Fibroblast of peridontal ligament (primary cell): ENCODE measurements at regions not wholly inside any gene's neighbourhood (a gene's known extent, or its start where the extent isn't known, plus 50 kb on each side); places are given as distances from the start of the nearest gene placed in this dataset.
"Not testable (repeated sequence)": the region's sequence is repeated elsewhere in the genome, so short reads cannot be mapped to it uniquely, and the experiment has no call there.

ENCODE experiments used
- DNase-seq: peaks from one replicate; pipeline ENCODE4 v3.0.0-alpha.2; 2010; ENCODE audit errors: extremely low read depth

- no peak for DNase-seq
These were observed 872.4 kb upstream of the SLC35B3 start for GRCh38 chr6:9307786-9308185.

- DNase-seq = no peak
These were observed 871.8 kb upstream of the SLC35B3 start for GRCh38 chr6:9307187-9307586.

GRCh38 chr6:9295644-9296043, 860.3 kb upstream of the SLC35B3 start:
- no peak for DNase-seq

GRCh38 chr6:9292975-9293374, 857.6 kb upstream of the SLC35B3 start:
- no peak for DNase-seq

- DNase-seq = not testable (repeated sequence)
These were observed 855.0 kb upstream of the SLC35B3 start for GRCh38 chr6:9290342-9290741.

- no peak for DNase-seq
These were observed 837.3 kb upstream of the SLC35B3 start for GRCh38 chr6:9272671-9273070.

- no peak for DNase-seq
These were observed 831.4 kb upstream of the SLC35B3 start for GRCh38 chr6:9266741-9267140.

DNA sequence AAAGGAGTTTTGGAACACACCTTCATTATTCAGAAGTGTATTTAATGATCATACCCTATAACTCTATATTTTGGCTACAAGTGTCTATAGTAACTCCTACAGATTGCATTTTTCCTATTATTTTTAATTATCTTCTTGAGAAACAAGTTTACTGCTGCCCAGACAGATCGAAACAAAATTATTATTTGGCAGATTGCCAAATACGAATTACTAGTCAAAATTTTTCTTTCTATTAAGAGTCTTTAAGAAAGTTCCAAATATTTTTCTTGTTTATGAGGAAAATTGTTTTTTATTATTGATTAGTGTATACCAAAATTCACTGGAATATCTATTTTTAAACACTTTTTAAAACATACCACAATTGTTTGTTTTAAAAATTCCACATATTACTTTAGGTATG, 821.9 kb upstream of the SLC35B3 start:
- no peak for DNase-seq

DNA sequence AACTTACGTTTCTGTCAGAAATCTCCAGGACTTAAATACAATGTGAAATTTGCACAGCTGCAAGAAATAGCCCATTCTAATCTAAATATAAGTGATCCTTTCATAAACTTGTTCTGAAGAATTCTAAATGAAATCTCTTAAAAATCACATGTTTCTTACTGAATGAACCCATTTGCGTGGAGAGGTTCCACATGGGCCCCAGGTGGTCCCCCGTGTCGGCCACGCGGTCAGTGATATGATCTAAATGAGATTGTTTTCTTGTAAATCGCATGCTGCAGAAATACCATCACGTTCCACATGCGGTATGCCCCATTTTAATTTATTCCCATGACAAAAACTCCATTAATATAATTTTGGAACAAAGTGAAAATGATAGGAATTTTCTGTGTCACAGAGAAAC, 818.9 kb upstream of the SLC35B3 start:
- no peak for DNase-seq

GRCh38 chr6:9252799-9253198, 817.5 kb upstream of the SLC35B3 start:
- no peak for DNase-seq

- DNase-seq = peak; percentile 1
These were observed 815.5 kb upstream of the SLC35B3 start for GRCh38 chr6:9250852-9251251.

DNA sequence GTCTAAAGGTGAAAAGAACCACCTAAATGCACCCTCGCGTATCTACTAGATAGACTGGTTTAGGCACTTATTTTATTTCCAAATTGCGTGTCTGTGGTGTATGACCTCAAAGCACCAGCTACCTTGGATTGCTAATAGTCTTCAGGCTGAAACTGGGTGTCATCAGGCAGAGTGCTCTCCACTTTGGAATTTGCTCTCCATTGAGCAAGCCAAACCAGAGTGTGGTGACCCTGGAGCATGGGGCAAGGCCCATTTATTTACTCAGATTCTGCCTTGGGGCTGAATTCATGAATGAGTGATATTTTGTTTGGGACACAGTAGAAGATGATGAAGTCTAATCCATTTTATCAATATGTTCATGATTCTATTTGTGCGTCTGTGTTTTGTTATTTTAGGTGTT, 812.8 kb upstream of the SLC35B3 start:
- DNase-seq = no peak

DNA sequence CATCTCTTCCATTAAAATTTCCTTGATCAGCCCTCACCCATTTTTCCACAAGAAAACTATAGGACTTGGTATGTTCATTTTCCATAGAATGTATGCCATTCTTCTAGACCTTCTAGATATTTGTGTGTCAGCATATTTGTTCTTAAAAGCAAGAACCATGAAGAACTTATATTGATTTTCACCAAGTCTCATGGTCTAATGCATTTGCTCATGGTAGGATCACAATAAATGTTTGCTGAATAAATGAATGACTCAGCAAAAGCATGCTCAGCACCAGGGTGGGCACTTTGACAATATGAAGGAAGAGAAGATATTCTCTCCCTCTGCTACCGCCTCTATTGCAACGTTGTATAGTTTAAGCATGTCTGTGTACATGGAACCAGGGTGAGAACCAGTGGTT, 805.5 kb upstream of the SLC35B3 start:
- DNase-seq = no peak

GRCh38 chr6:9236443-9236842, 801.1 kb upstream of the SLC35B3 start:
- DNase-seq = no peak

DNA sequence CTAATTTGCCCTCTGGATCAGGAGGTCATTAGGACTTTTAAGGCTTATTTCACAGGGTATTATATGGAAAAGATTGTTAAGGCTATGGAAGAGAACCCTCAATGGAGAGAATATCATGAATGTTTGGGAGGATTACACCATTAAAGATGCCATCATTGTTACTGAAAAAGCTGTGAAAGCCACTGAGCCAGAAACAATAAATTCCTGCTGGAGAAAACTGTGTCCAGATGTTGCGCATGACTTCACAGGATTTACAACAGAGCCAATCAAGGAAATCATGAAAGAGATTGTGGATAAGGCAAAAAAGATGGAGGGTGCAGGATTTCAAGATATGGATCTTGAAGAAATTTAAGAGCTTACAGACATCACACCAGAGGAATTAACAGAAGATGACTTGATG, 798.3 kb upstream of the SLC35B3 start:
- peak; percentile 2 for DNase-seq

DNA sequence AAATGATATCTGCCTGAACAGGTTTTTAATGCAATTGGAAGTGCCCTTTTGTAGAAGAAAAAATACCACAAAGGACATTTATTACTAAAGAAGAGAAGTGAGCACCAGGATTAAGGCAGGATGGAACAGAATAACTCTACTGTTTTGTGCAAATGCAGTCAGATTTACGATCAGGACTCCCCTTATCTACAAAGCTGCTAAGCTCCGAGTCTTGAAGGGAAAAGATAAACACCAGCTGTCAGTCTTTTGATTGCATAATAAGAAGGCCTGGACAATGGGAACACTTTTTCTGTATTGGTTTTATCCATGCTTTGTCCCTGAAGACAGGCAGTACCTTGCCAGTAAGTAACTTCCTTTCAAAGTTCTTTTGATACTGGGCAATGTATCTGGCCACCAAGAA, 797.9 kb upstream of the SLC35B3 start:
- DNase-seq = no peak

- DNase-seq = no peak
These were observed 790.1 kb upstream of the SLC35B3 start for GRCh38 chr6:9225441-9225871.

GRCh38 chr6:9224539-9224938, 789.2 kb upstream of the SLC35B3 start:
- no peak for DNase-seq

GRCh38 chr6:9213717-9214116, 778.4 kb upstream of the SLC35B3 start:
- not testable (repeated sequence) for DNase-seq

- no peak for DNase-seq
These were observed 773.6 kb upstream of the SLC35B3 start for GRCh38 chr6:9208966-9209365.

DNA sequence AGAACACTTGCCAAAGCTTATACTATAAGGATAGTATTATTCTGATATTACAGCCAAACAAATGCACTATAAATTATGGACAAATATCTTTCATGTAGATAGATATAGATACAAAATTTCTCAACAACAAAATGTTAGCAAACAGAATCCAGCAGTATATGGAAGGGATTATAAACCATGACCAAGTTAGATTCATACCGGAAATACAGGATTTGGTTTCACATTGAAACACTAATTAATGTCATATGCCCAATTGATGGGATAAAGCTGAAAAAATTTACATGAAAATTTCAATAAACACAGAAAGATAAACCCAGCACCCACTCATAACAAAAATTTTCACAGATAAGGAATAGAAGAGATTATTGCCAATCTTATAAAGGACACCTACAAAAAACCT, 770.3 kb upstream of the SLC35B3 start:
- DNase-seq = peak; percentile 3

GRCh38 chr6:9204171-9204570, 768.8 kb upstream of the SLC35B3 start:
- DNase-seq = peak; percentile 58

DNA sequence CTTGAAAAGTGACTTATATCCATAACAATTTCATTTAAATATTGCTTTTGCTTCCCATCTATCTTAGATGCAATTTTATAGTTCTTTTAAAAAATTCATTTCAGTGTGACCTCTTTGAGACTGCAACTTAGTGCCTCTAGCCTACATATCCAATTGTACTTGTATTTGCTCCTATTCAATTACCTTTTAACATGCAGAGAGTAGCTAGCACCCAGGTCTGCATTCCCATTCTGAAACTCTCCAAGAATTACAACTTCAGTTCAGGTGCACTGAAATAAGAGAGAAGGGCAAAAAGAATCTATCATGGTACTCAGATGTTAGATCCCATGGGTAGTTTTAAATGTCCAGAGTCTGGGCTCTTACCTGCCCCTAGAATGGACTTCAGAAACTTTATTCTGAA, 765.4 kb upstream of the SLC35B3 start:
- no peak for DNase-seq

DNA sequence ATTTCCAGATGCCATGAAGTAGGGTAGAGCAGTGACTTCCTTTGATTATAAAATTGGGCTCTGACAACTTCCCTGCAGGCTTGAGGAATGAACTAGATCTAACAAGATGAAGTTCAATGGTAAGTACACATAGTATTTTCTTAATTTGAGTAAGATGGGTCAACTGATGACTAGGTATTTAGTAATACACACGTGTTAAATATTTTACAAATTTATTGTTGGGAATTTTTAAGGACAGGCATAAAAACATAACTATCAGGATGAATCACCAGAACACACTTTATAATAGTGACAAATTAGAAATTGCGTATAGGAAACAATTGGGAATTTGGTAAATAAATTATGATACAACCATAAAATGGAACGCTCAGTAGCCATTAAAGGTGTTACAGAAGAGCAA, 762.4 kb upstream of the SLC35B3 start:
- DNase-seq = no peak

DNA sequence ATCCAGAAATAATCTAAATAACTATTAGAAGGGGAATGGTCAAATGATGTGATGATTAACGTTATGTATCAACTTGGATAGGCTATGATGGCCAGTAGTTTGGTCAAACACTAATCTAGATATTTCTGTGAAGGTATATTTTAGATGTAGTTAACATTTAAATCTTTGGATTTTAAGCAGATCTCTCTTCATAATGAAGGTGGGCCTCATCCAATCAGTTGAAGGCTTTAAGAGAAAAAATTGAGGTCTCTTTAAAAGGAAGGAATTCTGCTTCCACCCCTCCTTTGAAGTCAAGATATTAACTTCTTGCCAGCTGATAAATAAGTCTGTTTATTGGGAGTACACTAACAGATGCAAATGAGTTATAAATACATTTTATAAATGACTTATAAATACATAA, 760.0 kb upstream of the SLC35B3 start:
- no peak for DNase-seq
